ENCODE measurements at regions not wholly inside any gene's neighbourhood (a gene's known extent, or its start where the extent isn't known, plus 50 kb on each side); places are given as distances from the start of the nearest gene placed in this dataset.

DNA sequence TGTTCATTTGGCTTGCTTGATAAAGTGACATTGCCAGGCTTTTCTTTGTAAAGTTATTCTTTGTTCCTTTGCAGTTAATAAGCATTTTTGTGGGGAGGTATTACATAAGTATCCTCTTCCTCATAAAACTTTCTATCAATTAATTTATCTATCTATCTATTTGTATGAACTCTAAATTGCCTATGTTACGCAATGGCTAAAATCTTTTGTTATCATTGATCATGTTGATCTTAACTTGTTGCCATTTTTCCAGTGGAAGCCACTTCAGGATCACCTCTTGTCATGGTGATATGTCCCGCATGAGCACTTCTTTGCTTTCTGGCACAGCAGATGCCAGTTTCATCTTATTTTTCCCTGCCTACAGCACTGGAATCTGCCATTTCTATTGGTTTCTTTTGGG lies 436.7 kb upstream of the KIF2A start:
- TF ChIP-seq, protein P1, sequence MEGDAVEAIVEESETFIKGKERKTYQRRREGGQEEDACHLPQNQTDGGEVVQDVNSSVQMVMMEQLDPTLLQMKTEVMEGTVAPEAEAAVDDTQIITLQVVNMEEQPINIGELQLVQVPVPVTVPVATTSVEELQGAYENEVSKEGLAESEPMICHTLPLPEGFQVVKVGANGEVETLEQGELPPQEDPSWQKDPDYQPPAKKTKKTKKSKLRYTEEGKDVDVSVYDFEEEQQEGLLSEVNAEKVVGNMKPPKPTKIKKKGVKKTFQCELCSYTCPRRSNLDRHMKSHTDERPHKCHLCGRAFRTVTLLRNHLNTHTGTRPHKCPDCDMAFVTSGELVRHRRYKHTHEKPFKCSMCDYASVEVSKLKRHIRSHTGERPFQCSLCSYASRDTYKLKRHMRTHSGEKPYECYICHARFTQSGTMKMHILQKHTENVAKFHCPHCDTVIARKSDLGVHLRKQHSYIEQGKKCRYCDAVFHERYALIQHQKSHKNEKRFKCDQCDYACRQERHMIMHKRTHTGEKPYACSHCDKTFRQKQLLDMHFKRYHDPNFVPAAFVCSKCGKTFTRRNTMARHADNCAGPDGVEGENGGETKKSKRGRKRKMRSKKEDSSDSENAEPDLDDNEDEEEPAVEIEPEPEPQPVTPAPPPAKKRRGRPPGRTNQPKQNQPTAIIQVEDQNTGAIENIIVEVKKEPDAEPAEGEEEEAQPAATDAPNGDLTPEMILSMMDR (IDR thresholded peaks at IDR 0.05): no peak
- DNase-seq (ENCODE audit: low spot score): no peak
- ATAC-seq (ENCODE audit: low FRiP score): no peak

GRCh38 chr5:61878471-61878870 lies 427.5 kb upstream of the KIF2A start:
- TF ChIP-seq, protein P1 (IDR thresholded peaks at IDR 0.05): no peak
- ATAC-seq (ENCODE audit: low FRiP score): no peak
- no peak for DNase-seq (ENCODE audit: low spot score)

- ATAC-seq (ENCODE audit: low FRiP score) (no peak), DNase-seq (ENCODE audit: low spot score) (no peak)
- TF ChIP-seq, protein P1 (IDR thresholded peaks at IDR 0.05): no peak
These were observed 424.1 kb upstream of the KIF2A start for GRCh38 chr5:61881821-61882487.

DNA sequence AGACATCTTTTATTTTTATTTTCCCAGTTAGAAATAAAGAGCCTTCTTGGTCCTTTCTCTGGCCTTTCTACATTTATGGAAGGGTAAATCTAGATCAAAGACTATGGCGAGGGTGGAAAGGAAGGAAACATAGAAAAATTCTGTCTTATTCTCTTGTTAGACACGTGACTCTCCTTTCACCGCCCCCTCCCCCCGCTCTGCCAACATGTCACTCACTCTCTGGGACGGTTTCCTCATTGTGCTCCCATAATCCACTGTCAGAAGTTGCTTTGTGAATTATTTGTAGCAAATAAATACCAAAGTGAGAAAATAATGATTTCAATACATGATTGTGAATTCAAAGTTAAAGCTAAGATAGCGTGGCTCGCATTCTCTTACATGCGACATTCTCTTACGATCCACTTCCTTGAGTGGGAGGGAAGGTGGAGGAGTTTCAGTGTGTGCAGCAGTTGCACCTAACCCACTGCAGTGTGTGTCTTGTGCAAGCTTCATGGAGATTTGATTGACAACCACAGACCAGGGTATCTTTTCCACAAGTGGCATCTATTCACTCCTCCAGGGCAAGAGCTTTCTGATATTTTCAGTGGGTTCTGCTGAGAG lies 423.0 kb upstream of the KIF2A start:
- TF ChIP-seq, protein P1 (IDR thresholded peaks at IDR 0.05): no peak
- no peak for ATAC-seq (ENCODE audit: low FRiP score)
- DNase-seq (ENCODE audit: low spot score): no peak

DNA sequence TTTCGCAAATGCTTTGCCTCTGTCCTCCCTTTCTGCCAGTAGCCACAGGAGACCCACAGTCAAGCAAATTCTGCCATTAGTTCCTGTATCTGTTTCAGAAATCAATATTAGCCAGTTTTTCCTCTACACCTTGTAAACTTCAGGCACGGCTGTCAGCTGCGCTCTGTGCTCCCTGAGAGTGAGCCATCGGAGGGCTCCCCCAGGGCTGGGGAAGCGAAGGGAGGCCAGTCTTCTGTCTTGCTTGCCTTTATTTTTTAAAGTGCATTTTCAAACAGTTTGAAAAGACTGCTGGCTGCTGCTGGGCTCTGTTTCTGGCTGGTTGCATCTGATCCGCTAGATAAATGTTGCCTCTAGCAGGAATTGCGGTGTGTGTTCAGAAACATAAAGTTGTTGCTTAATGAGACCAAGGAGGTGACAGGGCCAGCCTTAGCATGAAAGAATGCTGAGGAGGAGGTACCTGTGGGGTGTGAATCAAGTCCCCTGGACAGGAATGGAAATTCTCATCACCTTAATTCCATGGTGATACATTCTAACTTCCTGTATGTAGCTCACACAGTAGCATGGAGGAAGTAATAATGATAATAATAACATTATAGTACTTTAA lies 421.7 kb upstream of the KIF2A start:
- no peak for DNase-seq (ENCODE audit: low spot score)
- ATAC-seq (ENCODE audit: low FRiP score): no peak
- TF ChIP-seq, protein P1 (IDR thresholded peaks at IDR 0.05): no peak

- DNase-seq (ENCODE audit: low spot score): no peak
- ATAC-seq (ENCODE audit: low FRiP score): no peak
- TF ChIP-seq, protein P1 (IDR thresholded peaks at IDR 0.05): no peak
These were observed 419.8 kb upstream of the KIF2A start for GRCh38 chr5:61886214-61886613.

DNA sequence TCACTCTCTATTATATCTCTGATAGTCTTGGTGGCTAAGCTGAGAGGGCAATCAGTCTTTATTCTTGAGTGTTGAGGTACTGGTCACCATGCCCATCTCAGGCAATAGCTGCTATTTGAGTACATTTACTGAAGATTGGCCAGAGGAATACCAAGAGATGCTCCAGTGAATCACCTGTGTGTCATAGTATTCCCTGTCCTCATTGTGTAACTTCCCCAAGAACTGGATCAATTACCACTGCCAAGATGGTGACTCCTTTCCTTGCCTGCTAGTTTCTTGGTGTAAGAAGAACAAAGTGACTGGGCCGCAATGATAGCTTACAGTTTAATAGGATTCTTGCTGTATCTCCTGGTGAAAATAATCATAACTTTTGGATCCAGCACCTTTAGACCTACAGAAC lies 418.7 kb upstream of the KIF2A start:
- DNase-seq (ENCODE audit: low spot score) (no peak), ATAC-seq (ENCODE audit: low FRiP score) (no peak)
- TF ChIP-seq, protein P1 (IDR thresholded peaks at IDR 0.05): no peak
